Upper lobe of left lung (tissue), 6 donors: ENCODE measurements at regions not wholly inside any gene's neighbourhood (a gene's known extent, or its start where the extent isn't known, plus 50 kb on each side); places are given as distances from the start of the nearest gene placed in this dataset.

Experiments used
- ATAC-seq, 2 donors: fragments of 200-7000 bp; cut with Tn5 transposase; one replicate each; pipeline ENCODE4 v1.9.1; 2022; ENCODE audit warnings: mild to moderate bottlenecking in 2 of 2, moderate library complexity in 2 of 2; ENCODE audit not compliant: low FRiP score in 2 of 2
- DNase-seq, 2 donors: peaks; one replicate each; pipeline ENCODE4 v3.0.0-alpha.2; 2019 to 2020
- H3K27ac ChIP-seq, 4 donors: fragments of 200-600 bp; sonication (generic); one replicate each; pipeline ENCODE4 v1.5.1; 2016 to 2019
- H3K27me3 ChIP-seq, 4 donors: fragments of 200-600 bp; sonication (generic); one replicate each; pipeline ENCODE4 v1.5.1; 2017 to 2019
- H3K36me3 ChIP-seq, 4 donors: fragments of 200-600 bp; sonication (generic); one replicate each; pipeline ENCODE4 v1.5.1; 2016 to 2019
- H3K4me1 ChIP-seq, 4 donors: fragments of 200-600 bp; sonication (generic); one replicate each; pipeline ENCODE4 v1.5.1; 2018 to 2019
- H3K4me3 ChIP-seq, 4 donors: fragments of 200-600 bp; sonication (generic); one replicate each; pipeline ENCODE4 v1.5.1; 2017 to 2019; ENCODE audit warnings: mild to moderate bottlenecking in 2 of 4, moderate library complexity in 1 of 4
- H3K9me3 ChIP-seq, 4 donors: fragments of 200-600 bp; sonication (generic); one replicate each; pipeline ENCODE4 v1.5.1; 2018 to 2019
- EP300 ChIP-seq, 4 donors: sonication (generic); formaldehyde crosslinking; IDR thresholded peaks; one replicate each; pipeline ENCODE4 v1.5.1; 2017; ENCODE audit warnings: antibody characterized with exemption in 4 of 4, control low read depth in 2 of 4
- POLR2A ChIP-seq, 4 donors: fragments of 450-650 bp; IDR thresholded peaks; one replicate each; pipeline ENCODE4 v1.5.1; 2016 to 2017; ENCODE audit warnings: antibody characterized with exemption in 4 of 4, mild to moderate bottlenecking in 2 of 4
- POLR2AphosphoS5 ChIP-seq, 2 donors: sonication (generic); formaldehyde crosslinking; IDR thresholded peaks; one replicate each; pipeline ENCODE4 v1.5.1; 2017; ENCODE audit warnings: antibody characterized with exemption in 2 of 2
- WGBS, 2 donors: methylation state at CpG; one replicate each; pipeline ENCODE4 v1.1.5; 2017 to 2018; 5-methylcytosine and 5-hydroxymethylcytosine counted together
- TF ChIP-seq, protein P1 (sequence below), 6 experiments: fragments of 450-650 bp in 4 of 6; fragments of 200-600 bp in 2 of 6; sonication (generic) in 2 of 6; IDR thresholded peaks; one replicate each; pipeline ENCODE4 v1.5.1; 2016 to 2019; ENCODE audit warnings: antibody characterized with exemption in 6 of 6
- donor health status: DM: no; HTN: no; CAD: no; lungs with moderate emphysema.
- donor health status: DM: no; HTN: yes; CAD: no; lungs with severe emphysema.

DNA sequence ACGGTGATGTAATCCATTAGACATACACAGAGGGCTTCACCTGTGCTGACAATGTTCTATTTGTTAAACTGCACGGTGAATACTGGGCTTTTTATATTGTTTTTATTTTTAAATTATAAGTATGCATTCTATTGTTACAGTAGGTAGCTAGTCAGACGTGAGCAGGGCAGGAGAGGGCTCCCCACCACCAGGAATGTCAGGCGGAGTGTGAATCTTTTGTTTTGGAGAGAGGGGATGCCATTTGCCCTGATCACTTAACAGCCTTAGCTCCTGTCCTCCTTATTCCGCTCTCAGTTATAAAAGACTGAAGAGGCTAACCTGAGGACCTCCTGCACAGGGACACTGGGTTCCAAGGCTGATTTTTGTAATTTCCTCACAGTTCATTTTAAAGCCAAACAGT is 151.6 kb upstream of the TAPT1 start:
- 83 to 88% methylated on average over 5 of the region's 5 CpGs for WGBS, 2 donors
- no peak for DNase-seq
- no peak for ATAC-seq

DNA sequence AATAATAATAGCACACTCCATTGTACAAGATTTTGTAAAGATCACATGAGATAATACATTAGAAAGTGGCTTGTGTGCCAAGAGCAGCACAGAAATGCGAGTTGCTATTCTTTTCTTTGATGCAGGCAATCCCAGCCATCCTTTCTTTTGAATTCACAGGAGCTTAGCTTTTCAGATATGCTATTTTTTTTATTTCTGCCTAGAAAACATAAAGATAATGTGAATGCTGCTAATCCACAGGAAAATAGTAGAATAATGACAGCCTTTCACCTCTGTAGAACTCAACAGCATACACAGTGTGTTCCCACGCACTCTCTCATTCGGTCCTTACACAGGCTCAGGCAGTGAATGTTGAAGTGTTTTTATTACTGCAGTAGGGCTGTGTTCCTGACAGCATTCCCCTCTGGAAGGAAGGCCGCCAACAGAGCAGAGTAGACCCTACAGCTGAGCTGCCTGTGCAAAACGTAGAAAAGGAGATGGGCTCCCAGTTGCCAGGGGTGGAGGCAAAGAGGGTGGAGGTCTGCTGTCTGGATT is 138.8 kb upstream of the TAPT1 start:
- Histone ChIP-seq H3K36me3 (no peaks in the 10 kb centered on the region), H3K4me3 (no peak overlapping the region), H3K4me1 (no peaks in the 10 kb centered on the region), H3K27ac (no peak overlapping the region), H3K27me3 (no peaks in the 10 kb centered on the region), H3K9me3 (peaks cover 0 to 5% (median 0%) of the 10 kb centered on the region in 4 donors)
- DNase-seq (no peak), ATAC-seq (no peak)
- TF ChIP-seq POLR2A (IDR thresholded peaks at IDR 0.05) = no peak
- TF ChIP-seq POLR2AphosphoS5 (IDR thresholded peaks at IDR 0.05) = no peak
- TF ChIP-seq, protein P1, sequence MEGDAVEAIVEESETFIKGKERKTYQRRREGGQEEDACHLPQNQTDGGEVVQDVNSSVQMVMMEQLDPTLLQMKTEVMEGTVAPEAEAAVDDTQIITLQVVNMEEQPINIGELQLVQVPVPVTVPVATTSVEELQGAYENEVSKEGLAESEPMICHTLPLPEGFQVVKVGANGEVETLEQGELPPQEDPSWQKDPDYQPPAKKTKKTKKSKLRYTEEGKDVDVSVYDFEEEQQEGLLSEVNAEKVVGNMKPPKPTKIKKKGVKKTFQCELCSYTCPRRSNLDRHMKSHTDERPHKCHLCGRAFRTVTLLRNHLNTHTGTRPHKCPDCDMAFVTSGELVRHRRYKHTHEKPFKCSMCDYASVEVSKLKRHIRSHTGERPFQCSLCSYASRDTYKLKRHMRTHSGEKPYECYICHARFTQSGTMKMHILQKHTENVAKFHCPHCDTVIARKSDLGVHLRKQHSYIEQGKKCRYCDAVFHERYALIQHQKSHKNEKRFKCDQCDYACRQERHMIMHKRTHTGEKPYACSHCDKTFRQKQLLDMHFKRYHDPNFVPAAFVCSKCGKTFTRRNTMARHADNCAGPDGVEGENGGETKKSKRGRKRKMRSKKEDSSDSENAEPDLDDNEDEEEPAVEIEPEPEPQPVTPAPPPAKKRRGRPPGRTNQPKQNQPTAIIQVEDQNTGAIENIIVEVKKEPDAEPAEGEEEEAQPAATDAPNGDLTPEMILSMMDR (IDR thresholded peaks at IDR 0.05) = no peak
- TF ChIP-seq EP300 (IDR thresholded peaks at IDR 0.05) = no peak
- WGBS, 2 donors = 66 to 77% methylated on average over 5 of the region's 5 CpGs

More for the DNA sequence above, 151.6 kb upstream of the TAPT1 start:
- Histone ChIP-seq H3K4me1 (no peaks in the 10 kb centered on the region), H3K27me3 (no peaks in the 10 kb centered on the region), H3K27ac (no peak overlapping the region), H3K36me3 (no peaks in the 10 kb centered on the region), H3K4me3 (no peak overlapping the region), H3K9me3 (no peaks in the 10 kb centered on the region)
- TF ChIP-seq, protein P1 (IDR thresholded peaks at IDR 0.05) = no peak
- TF ChIP-seq POLR2AphosphoS5 (IDR thresholded peaks at IDR 0.05) (no peak), EP300 (IDR thresholded peaks at IDR 0.05) (no peak), POLR2A (IDR thresholded peaks at IDR 0.05) (no peak)

DNA sequence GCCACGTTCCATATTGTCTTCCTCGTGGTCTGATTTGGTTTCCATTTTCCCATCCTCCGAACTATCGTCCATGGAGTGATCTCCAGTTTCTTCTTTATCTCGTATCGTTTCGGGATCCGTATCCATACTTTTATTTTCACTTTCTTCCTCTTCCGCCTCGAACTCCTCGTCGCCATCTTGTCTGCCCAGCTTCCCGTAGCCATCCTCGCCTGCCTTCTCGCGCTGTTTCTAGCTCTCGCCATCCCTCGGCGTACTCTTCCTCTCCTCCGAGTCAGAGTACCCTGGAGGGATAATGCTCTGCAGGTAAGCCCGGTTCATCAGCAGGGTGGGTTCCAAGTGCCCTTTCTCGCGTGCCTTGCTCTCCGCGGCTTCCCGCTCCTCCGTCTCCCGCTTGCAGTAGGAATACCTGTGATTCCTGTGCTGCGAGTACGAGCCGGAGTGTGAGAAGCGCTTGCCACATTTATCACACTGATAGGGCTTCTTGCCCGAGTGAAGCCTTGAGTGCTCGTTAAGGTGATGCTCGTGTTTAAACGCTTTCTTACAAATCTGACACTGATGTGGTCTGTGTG is 134.5 kb upstream of the TAPT1 start:
- DNase-seq = peak in 1 of 2 donors; percentile 29
- ATAC-seq = no peak
- no peak overlapping the region for H3K27ac ChIP-seq
- 94 to 95% methylated on average over 36 of the region's 36 CpGs for WGBS, 2 donors
- no peaks in the 10 kb centered on the region for H3K9me3 ChIP-seq
- no peaks in the 10 kb centered on the region for H3K4me1 ChIP-seq
- no peak overlapping the region for H3K4me3 ChIP-seq
- no peaks in the 10 kb centered on the region for H3K36me3 ChIP-seq
- TF ChIP-seq POLR2AphosphoS5 (IDR thresholded peaks at IDR 0.05) (no peak), EP300 (IDR thresholded peaks at IDR 0.05) (no peak), POLR2A (IDR thresholded peaks at IDR 0.05) (no peak)
- TF ChIP-seq, protein P1 (IDR thresholded peaks at IDR 0.05) = no peak
- H3K27me3 ChIP-seq = no peaks in the 10 kb centered on the region

DNA sequence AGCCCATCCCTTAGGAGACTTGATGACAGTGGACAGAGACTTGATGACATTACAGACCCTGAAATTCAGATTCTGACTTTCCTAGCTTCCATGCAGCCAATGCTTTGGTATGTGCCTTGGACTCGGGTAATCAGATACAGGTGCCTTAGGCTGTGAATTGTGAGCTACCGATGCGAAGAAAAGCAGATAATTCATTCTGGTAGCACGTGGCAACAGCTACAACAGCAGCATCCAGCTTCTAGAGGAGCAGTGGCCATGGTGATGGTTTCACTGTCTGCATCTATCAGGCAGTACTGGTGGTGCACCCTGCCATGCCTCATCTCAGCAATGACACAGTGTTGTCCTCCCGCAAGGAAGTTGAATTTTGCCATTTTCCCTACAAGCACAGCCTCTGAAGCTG is 126.9 kb upstream of the TAPT1 start:
- no peak for TF ChIP-seq POLR2AphosphoS5 (IDR thresholded peaks at IDR 0.05)
- TF ChIP-seq, protein P1 (IDR thresholded peaks at IDR 0.05) = no peak
- TF ChIP-seq POLR2A (IDR thresholded peaks at IDR 0.05) = no peak
- no peak for TF ChIP-seq EP300 (IDR thresholded peaks at IDR 0.05)
- ATAC-seq (no peak), DNase-seq (no peak)
- no peaks in the 10 kb centered on the region for H3K27me3 ChIP-seq
- no peaks in the 10 kb centered on the region for H3K9me3 ChIP-seq
- H3K36me3 ChIP-seq = no peaks in the 10 kb centered on the region
- no peak overlapping the region for H3K27ac ChIP-seq
- WGBS, 2 donors = 87 to 90% methylated on average over 5 of the region's 5 CpGs
- H3K4me1 ChIP-seq = no peaks in the 10 kb centered on the region
- no peak overlapping the region for H3K4me3 ChIP-seq

DNA sequence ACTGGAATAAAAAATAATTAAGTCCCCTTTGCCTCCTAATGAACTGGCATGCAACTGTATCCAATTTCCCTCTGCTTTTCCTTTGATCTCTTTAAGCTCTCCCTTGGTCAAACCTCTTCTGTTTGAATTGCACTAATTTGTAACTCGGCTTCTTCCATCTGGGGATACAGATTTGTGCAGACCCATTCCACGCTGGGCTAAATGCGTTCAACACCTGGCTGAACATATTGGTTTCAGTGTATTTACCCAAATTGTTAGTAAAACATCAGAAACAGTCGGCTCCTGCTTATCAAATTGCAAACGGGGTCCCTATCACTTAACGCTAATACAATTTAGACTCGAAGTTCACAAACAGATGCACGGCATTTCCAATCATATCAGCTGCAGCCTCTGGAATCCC is 124.9 kb upstream of the TAPT1 start:
- WGBS, 2 donors = 64 to 69% methylated on average over 8 of the region's 8 CpGs
- no peaks in the 10 kb centered on the region for H3K4me1 ChIP-seq
- no peaks in the 10 kb centered on the region for H3K9me3 ChIP-seq
- H3K27me3 ChIP-seq = no peaks in the 10 kb centered on the region
- no peak for TF ChIP-seq POLR2AphosphoS5 (IDR thresholded peaks at IDR 0.05)
- TF ChIP-seq EP300 (IDR thresholded peaks at IDR 0.05) = no peak
- no peak for TF ChIP-seq POLR2A (IDR thresholded peaks at IDR 0.05)
- TF ChIP-seq, protein P1 (IDR thresholded peaks at IDR 0.05) = no peak
- no peaks in the 10 kb centered on the region for H3K36me3 ChIP-seq
- no peak overlapping the region for H3K27ac ChIP-seq
- no peak for ATAC-seq
- H3K4me3 ChIP-seq = no peak overlapping the region
- DNase-seq = no peak
